GM19099 (cell line): ENCODE measurements at regions not wholly inside any gene's neighbourhood (a gene's known extent, or its start where the extent isn't known, plus 50 kb on each side); places are given as distances from the start of the nearest gene placed in this dataset.

Experiments used
- POLR2A ChIP-seq: IDR thresholded peaks from 3 replicates; pipeline ENCODE4 v1.6.1; 2011; ENCODE audit warnings: low read depth; ENCODE audit not compliant: insufficient read length; ENCODE audit errors: extremely low read depth

- TF ChIP-seq POLR2A = no peak
Observed at GRCh38 chr9:89893886-89894285, 289.1 kb downstream of the GADD45G start.

- no peak for TF ChIP-seq POLR2A
Observed at GRCh38 chr9:89896806-89897340, 292.1 kb downstream of the GADD45G start.

- TF ChIP-seq POLR2A = no peak
Observed at GRCh38 chr9:89899573-89899972, 294.8 kb downstream of the GADD45G start.

GRCh38 chr9:89901920-89902319 is 297.1 kb downstream of the GADD45G start:
- no peak for TF ChIP-seq POLR2A

GRCh38 chr9:89902450-89903140 is 297.8 kb downstream of the GADD45G start:
- TF ChIP-seq POLR2A = no peak

GRCh38 chr9:89903141-89903475 is 298.3 kb downstream of the GADD45G start:
- TF ChIP-seq POLR2A = no peak

GRCh38 chr9:89905606-89906338 is 301.0 kb downstream of the GADD45G start:
- TF ChIP-seq POLR2A = no peak

- TF ChIP-seq POLR2A = no peak
Observed at GRCh38 chr9:89911721-89912604, 307.2 kb downstream of the GADD45G start.

- no peak for TF ChIP-seq POLR2A
Observed at GRCh38 chr9:89912605-89912953, 307.8 kb downstream of the GADD45G start.

- TF ChIP-seq POLR2A = no peak
Observed at GRCh38 chr9:89915187-89915586, 310.4 kb downstream of the GADD45G start.

- no peak for TF ChIP-seq POLR2A
Observed at GRCh38 chr9:89916001-89916597, 311.3 kb downstream of the GADD45G start.

GRCh38 chr9:89917861-89918260 is 313.0 kb downstream of the GADD45G start:
- no peak for TF ChIP-seq POLR2A

GRCh38 chr9:89919171-89919681 is 314.4 kb downstream of the GADD45G start:
- no peak for TF ChIP-seq POLR2A

GRCh38 chr9:89920131-89920530 is 315.3 kb downstream of the GADD45G start:
- no peak for TF ChIP-seq POLR2A

GRCh38 chr9:89920951-89921350 is 316.1 kb downstream of the GADD45G start:
- no peak for TF ChIP-seq POLR2A

GRCh38 chr9:89922099-89922498 is 317.3 kb downstream of the GADD45G start:
- no peak for TF ChIP-seq POLR2A

- TF ChIP-seq POLR2A = no peak
Observed at GRCh38 chr9:89923174-89923573, 318.4 kb downstream of the GADD45G start.
